PC-9 (cell line): ENCODE measurements at regions not wholly inside any gene's neighbourhood (a gene's known extent, or its start where the extent isn't known, plus 50 kb on each side); places are given as distances from the start of the nearest gene placed in this dataset.

Source experiments
- BruUV-seq: library from RNA; stranded (reverse); fragments of 400-500 nt; replicated peaks from 2 replicates; lab custom pipeline; 2021; lab: Mats Ljungman, UMichigan
- CTCF ChIA-PET: fragments of 300-600 bp; sonication (Branson Sonifier 250); formaldehyde crosslinking; loops from one replicate; lab custom pipeline; 2022; ENCODE audit warnings: antibody characterized with exemption; lab: Charles Lee
- POLR2A ChIA-PET: fragments of 300-600 bp; sonication (Branson Sonifier 250); formaldehyde crosslinking; loops from one replicate; lab custom pipeline; 2022; ENCODE audit warnings: antibody characterized with exemption; ENCODE audit not compliant: unreplicated experiment; lab: Charles Lee
- DNase-seq, 2 experiments: peaks; one replicate each; pipeline versions ENCODE4 v3.0.0 to v3.0.0-alpha.2; 2015 to 2022; ENCODE audit warnings: mixed read lengths in 1 of 2
- H2AFZ ChIP-seq: fragments of 200-600 bp; sonication (generic); 2 replicates; pipeline ENCODE4 v1.8.1; 2017; ENCODE audit warnings: antibody characterized with exemption
- H3F3A ChIP-seq: fragments of 200-600 bp; sonication (generic); 2 replicates; pipeline ENCODE4 v1.8.1; 2017; ENCODE audit warnings: antibody characterized with exemption, mild to moderate bottlenecking, low read depth; ENCODE audit not compliant: insufficient read depth
- H3K27ac ChIP-seq: fragments of 200-600 bp; sonication (generic); 2 replicates; pipeline ENCODE4 v1.6.1; 2016; ENCODE audit warnings: mixed run types
- H3K27me3 ChIP-seq: fragments of 200-600 bp; sonication (generic); 2 replicates; pipeline ENCODE4 v1.6.1; 2016; ENCODE audit warnings: low read depth, mixed run types; ENCODE audit not compliant: insufficient read depth
- H3K36me3 ChIP-seq: fragments of 200-600 bp; sonication (generic); 2 replicates; pipeline ENCODE4 v1.6.1; 2016; ENCODE audit warnings: low read depth, mixed run types
- H3K4me1 ChIP-seq: fragments of 200-600 bp; sonication (generic); replicated peaks from 2 replicates; pipeline ENCODE4 v1.6.1; 2016; ENCODE audit warnings: mixed run types; ENCODE audit not compliant: insufficient read depth
- H3K4me2 ChIP-seq: fragments of 200-600 bp; sonication (generic); 2 replicates; pipeline ENCODE4 v1.6.1; 2017; ENCODE audit warnings: mixed run types
- H3K4me3 ChIP-seq: fragments of 200-600 bp; sonication (generic); 2 replicates; pipeline ENCODE4 v1.6.1; 2016; ENCODE audit warnings: mixed run types
- H3K79me2 ChIP-seq: fragments of 200-600 bp; sonication (generic); 2 replicates; pipeline ENCODE4 v1.6.1; 2017; ENCODE audit warnings: low read depth, mixed run types
- H3K9me2 ChIP-seq: fragments of 200-600 bp; sonication (generic); 2 replicates; pipeline ENCODE4 v1.8.1; 2017; ENCODE audit warnings: mild to moderate bottlenecking; ENCODE audit not compliant: insufficient read depth
- H3K9me3 ChIP-seq: fragments of 200-600 bp; sonication (generic); 2 replicates; pipeline ENCODE4 v1.8.1; 2016; ENCODE audit warnings: low read depth; ENCODE audit not compliant: insufficient read depth
- H4K20me1 ChIP-seq: fragments of 200-600 bp; sonication (generic); 2 replicates; pipeline ENCODE4 v1.8.1; 2017; ENCODE audit not compliant: insufficient read depth
- EZH2 ChIP-seq: fragments of 200-600 bp; sonication (generic); IDR thresholded peaks from 2 replicates; pipeline ENCODE4 v1.8.0; 2017; ENCODE audit warnings: antibody characterized with exemption, low read depth
- intact Hi-C: fragments of 100-400 bp; cut with micrococcal nuclease; formaldehyde crosslinking; loops from one replicate; pipeline ENCODE4 v1.10.0; 2022; ENCODE audit not compliant: unreplicated experiment
- TF ChIP-seq, protein P1 (sequence below): fragments of 200-600 bp; sonication (generic); conservative IDR thresholded peaks from 2 replicates; pipeline ENCODE4 v1.6.1; 2017; ENCODE audit warnings: mixed run types, antibody characterized with exemption, mild to moderate bottlenecking, moderate library complexity

DNA sequence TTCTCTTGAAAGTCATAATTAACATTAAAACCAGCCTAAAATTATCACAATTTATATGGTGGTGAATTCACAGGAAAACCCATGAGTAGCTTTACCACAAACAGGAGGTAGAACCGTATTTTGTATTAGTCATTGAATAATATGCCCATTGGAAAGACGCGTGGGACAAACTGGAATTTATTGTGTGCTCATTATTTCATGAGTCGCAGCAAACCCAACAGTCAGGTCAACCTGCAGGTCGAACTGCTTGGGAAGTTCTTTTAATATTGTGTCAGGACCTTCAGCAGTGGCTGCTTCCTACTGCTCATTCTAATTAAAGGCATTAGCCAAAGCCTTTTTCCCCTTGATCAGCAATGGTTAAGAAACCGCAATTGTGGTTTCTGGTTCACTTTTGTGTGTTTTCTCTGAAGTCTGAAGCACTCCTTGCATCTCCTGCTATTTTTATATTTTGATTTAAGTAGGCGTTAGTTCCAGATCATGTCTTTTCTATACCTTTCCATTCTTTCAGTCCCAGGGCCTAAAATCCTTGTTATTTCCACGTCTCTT is 100.1 kb downstream of the RAB11FIP2 start:
- H3K27ac ChIP-seq, result no peak overlapping the region
- peaks cover 16% of the 10 kb centered on the region for H3K27me3 ChIP-seq
- no peak overlapping the region for H2AFZ ChIP-seq
- no peaks in the 10 kb centered on the region for H3K79me2 ChIP-seq
- no peak for DNase-seq
- no peaks in the 10 kb centered on the region for H3K36me3 ChIP-seq
- no peaks in the 10 kb centered on the region for H3F3A ChIP-seq
- BruUV-seq, result no TSS peak
- H3K9me3 ChIP-seq, result no peaks in the 10 kb centered on the region
- H3K9me2 ChIP-seq, result no peaks in the 10 kb centered on the region
- intact Hi-C loops, result no loop called here
- POLR2A ChIA-PET, result no interaction called here
- no peaks in the 10 kb centered on the region for H3K4me1 ChIP-seq
- CTCF ChIA-PET, result no interaction called here
- TF ChIP-seq EZH2, result no peak
- TF ChIP-seq, protein P1, sequence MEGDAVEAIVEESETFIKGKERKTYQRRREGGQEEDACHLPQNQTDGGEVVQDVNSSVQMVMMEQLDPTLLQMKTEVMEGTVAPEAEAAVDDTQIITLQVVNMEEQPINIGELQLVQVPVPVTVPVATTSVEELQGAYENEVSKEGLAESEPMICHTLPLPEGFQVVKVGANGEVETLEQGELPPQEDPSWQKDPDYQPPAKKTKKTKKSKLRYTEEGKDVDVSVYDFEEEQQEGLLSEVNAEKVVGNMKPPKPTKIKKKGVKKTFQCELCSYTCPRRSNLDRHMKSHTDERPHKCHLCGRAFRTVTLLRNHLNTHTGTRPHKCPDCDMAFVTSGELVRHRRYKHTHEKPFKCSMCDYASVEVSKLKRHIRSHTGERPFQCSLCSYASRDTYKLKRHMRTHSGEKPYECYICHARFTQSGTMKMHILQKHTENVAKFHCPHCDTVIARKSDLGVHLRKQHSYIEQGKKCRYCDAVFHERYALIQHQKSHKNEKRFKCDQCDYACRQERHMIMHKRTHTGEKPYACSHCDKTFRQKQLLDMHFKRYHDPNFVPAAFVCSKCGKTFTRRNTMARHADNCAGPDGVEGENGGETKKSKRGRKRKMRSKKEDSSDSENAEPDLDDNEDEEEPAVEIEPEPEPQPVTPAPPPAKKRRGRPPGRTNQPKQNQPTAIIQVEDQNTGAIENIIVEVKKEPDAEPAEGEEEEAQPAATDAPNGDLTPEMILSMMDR, result no peak
- no peaks in the 10 kb centered on the region for H4K20me1 ChIP-seq
- no peak overlapping the region for H3K4me2 ChIP-seq
- H3K4me3 ChIP-seq, result no peak overlapping the region

DNA sequence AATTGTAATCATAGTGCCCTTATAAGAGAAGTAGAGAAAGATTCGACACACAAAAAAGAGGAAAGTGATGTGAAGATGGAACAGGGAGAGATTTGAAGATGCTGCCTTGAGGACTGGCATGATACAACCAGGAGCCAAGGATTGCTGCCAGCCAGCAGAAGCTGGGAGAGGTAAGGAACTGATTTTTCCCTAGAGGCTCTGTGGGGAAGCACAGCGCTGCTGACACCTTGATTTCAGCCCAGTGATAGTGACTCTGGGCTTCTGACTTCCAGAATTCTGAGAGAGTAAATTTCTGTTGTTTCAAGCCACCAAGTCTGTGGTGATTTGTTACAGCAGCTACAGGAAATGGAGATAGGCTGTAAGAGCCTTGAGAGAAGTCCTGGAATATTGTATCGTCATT is 98.2 kb downstream of the RAB11FIP2 start:
- intact Hi-C loops, result no loop called here
- no TSS peak for BruUV-seq
- no peaks in the 10 kb centered on the region for H3K9me2 ChIP-seq
- H3K4me2 ChIP-seq, result no peak overlapping the region
- no peaks in the 10 kb centered on the region for H3F3A ChIP-seq
- no peak for DNase-seq
- no peak overlapping the region for H3K4me3 ChIP-seq
- H4K20me1 ChIP-seq, result no peaks in the 10 kb centered on the region
- ChIA-PET CTCF (no interaction called here), POLR2A (no interaction called here)
- H3K27me3 ChIP-seq, result peaks cover 7% of the 10 kb centered on the region; the same call in 1 of the 2 replicates
- no peaks in the 10 kb centered on the region for H3K79me2 ChIP-seq
- H3K36me3 ChIP-seq, result no peaks in the 10 kb centered on the region
- H3K27ac ChIP-seq, result no peak overlapping the region
- no peak overlapping the region for H2AFZ ChIP-seq
- TF ChIP-seq EZH2, result no peak
- TF ChIP-seq, protein P1, result no peak
- no peaks in the 10 kb centered on the region for H3K9me3 ChIP-seq
- no peaks in the 10 kb centered on the region for H3K4me1 ChIP-seq

DNA sequence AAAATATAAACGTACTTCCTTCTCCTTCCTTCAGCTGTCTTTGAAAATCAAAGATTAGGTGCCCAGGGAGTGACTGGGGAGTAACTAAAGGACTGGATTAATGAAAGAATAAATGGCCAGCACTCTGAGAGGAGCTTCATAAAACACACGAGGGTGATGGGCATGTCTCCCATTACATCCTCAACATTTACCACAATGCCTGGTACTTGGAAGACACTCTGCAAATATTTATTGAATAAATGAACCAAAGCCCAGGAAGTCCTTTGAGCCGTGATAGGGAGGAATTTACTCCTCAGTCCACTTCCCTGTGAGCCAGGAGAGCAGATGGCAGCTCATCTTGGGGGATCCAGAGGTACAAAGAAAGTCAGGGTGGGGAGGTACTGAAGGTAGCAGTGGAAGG is 96.3 kb downstream of the RAB11FIP2 start:
- DNase-seq, result no peak
- H3K27ac ChIP-seq, result no peak overlapping the region
- no peaks in the 10 kb centered on the region for H3K9me3 ChIP-seq
- no peaks in the 10 kb centered on the region for H3K79me2 ChIP-seq
- H4K20me1 ChIP-seq, result no peaks in the 10 kb centered on the region
- no TSS peak for BruUV-seq
- no peak for TF ChIP-seq EZH2
- TF ChIP-seq, protein P1, result no peak
- peaks cover 7% of the 10 kb centered on the region; the same call in 1 of the 2 replicates for H3K27me3 ChIP-seq
- no peaks in the 10 kb centered on the region for H3K36me3 ChIP-seq
- H3K4me1 ChIP-seq, result no peaks in the 10 kb centered on the region
- no peak overlapping the region for H2AFZ ChIP-seq
- no peaks in the 10 kb centered on the region for H3F3A ChIP-seq
- ChIA-PET POLR2A (no interaction called here), CTCF (no interaction called here)
- intact Hi-C loops, result no loop called here
- no peaks in the 10 kb centered on the region for H3K9me2 ChIP-seq
- no peak overlapping the region for H3K4me3 ChIP-seq
- H3K4me2 ChIP-seq, result no peak overlapping the region
